ENCODE measurements at regions not wholly inside any gene's neighbourhood (a gene's known extent, or its start where the extent isn't known, plus 50 kb on each side); places are given as distances from the start of the nearest gene placed in this dataset.

DNA sequence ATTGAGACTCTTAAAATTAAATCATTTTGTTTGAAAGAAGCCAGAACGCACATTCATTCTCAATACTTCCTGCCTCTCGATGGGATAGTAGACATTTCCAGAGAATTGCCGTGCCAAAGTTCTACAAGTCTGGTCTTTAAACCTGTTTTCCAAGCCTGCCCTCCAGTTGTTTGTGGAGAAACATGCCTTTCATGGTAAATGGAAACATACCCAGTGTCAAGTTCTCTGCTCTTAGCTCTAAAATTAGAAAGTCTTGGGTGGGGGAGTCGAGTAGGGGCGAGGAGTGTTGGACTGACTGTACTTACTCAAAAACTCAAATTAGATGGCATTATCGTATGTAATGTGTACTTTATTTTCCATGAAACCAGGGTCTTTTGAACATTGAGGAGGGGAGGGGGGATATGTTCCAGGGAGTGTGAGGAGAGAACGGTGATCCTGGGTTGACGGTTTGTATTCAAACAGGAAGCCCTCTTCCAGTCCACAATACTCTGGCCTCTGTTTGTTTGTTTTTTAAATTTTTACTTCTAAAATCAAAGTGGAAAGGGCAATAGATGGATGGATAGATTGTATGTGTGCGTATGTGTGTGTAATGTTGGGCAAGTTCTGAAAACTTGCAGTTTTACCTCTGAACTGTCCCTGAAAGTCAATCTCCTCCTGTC is 106.8 kb upstream of the ARMC2 start:
- no peak for TF ChIP-seq CTCF (IDR thresholded peaks at IDR 0.05 in 4 of 5, conservative IDR thresholded peaks at IDR 0.05 in 1 of 5)
- no peak for TF ChIP-seq POLR2A (IDR thresholded peaks at IDR 0.05)
